ENCODE measurements at regions not wholly inside any gene's neighbourhood (a gene's known extent, or its start where the extent isn't known, plus 50 kb on each side); places are given as distances from the start of the nearest gene placed in this dataset.

- TF ChIP-seq CTCF (IDR thresholded peaks at IDR 0.05; ENCODE audit: insufficient read depth, low read length, poor library complexity, severe bottlenecking) (no peak), EZH2phosphoT487 (conservative IDR thresholded peaks at IDR 0.05; ENCODE audit: low read length) (no peak)
These were observed 128.9 kb upstream of the ERCC6L2 start for GRCh38 chr9:95746408-95747180.

Data from SU-DHL-6 (cell line).